ENCODE measurements at regions not wholly inside any gene's neighbourhood (a gene's known extent, or its start where the extent isn't known, plus 50 kb on each side); places are given as distances from the start of the nearest gene placed in this dataset.

- DNase-seq = no peak
Observed at GRCh38 chr21:40990366-40990765, 143.4 kb upstream of the DSCAM start.

- DNase-seq = no peak
Observed at GRCh38 chr21:40997831-40998230, 150.9 kb upstream of the DSCAM start.

- no peak for DNase-seq
Observed at GRCh38 chr21:41000838-41001237, 153.9 kb upstream of the DSCAM start.

DNA sequence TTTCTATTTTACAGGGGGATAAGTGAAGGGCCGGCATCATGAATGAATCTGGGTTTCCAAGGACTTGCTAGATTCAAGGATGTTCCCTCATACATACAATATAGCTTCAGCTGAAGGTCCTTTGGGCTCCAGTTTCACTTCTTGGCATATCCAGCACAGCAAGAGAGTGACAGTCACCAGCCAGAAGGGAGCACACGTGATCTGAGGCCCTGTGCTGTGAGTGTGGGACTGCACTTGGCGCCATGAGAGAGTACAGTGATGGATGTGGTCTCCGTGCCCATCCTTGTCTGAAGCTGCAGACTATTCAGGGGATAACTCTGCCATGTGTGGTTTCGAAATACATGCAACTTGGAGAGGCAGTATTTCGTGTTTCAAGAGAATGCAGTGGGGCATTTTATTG, 159.7 kb upstream of the DSCAM start:
- DNase-seq = no peak

DNA sequence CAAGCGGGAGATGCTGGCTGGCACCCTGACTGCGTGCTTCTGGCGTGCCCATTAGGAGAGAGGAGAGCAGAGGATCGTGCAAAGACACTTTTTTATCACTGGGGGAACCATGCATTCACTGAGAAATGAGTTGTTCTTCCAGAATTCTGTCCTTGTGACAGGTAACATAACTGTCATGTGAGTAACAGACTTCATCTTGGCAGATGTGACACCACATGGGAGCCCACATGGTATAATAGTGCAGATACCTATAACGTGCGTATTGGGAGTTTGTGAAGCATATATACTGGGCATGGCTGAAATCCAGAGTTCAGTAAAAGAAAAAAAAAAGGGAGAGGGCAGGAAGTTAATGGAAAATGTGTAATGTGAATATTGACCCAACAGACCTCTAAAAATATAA, 159.6 kb upstream of the BACE2 start:
- DNase-seq = no peak

DNA sequence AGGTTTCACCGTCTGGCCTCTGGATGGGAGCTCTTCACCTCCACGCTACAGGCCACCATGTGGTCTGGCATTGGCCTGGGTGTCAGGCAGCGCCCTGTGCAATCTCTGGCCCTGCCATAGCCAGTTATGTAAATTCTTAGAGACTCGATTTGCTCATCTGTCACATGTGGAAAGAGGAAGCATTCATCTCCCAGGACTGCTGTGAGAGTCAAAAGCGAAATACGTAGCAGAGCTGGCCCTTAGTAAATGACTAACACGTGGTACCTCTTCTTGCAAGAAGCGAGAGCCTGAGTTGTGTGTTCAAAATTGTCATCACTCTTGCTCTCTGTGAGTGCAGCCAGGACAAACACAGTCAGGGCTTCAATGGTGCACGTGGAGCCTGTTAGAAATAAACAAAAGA, 159.0 kb upstream of the BACE2 start:
- DNase-seq = no peak

DNA sequence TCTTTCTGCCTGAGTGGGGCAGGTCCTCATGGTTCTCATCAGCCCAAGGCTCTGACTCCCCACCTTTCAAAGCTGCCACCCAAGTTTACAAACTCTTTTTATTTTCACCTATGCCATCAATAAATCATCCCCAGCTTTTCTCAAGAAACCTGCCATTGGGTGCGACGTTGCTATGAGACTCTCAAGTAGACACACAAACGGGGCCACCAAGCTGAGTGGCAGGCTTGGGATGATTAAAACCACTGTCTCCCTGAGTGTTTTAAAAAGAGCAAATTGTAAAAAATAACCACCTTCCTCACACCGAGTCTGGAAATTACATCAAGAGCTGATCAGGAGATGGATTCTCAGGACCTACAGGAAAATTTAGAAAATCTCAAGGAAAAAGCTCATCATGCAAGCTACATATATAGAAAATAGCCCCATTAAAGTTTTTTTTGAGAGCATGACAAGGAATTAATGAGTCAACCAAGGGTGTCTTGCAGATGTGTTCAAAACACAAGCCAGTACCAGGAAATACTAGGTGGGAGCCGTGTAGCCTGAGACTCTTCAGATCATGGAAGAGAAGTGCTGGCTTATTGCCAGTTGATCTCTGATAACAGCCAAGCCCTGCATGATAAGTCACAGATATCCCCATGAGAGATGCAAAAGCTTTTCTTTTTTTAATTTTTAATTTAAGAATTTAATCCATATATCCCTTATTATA, 158.4 kb upstream of the BACE2 start:
- no peak for DNase-seq

DNA sequence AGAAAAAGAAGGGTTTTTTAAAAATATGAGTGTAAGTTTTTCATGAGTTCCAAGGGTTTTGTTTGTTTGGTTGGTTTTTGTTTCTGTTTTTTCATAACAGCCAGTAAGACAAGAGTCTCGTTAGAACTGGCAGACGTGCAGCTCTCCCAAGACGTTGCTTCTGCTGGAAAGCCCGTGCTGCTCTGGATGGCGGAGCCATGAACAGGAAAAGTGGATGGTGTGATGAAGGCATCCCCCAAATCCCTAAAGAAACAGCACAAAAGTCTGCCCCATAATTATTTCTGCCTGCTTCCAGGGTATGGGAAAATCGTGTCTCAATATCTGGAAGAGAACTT, 157.9 kb upstream of the BACE2 start:
- no peak for DNase-seq

DNA sequence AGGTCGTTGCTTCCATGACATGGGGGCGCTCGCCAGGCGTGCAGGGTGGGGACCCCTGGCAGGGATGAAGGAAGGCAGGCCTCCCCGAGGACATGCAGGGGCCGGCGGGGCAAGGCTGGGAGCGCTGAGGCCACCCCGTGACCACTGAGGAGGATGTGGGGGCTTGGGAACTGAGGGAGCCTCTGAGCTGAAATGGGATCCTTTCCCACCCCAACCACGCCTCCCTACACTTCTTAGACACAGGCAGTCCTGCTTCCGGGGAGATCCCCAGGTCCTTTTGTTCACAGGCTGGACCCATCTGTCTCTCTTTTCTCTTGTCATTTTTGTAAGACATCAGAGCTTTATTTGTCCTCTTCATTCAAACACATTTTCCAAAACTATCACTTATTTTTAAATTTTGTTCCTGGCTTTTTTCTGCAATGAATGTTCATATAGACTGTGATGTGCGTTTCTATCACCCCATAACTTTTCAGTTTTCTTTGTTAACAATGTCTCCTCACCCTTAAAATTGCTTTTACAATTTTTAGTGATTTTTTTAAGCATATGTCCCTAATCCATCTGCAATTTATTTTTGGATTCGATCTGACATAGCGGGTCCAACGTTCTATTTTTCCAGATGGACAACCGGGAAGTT, 156.7 kb upstream of the BACE2 start:
- DNase-seq = no peak

- no peak for DNase-seq
Observed at GRCh38 chr21:41011951-41012366, 156.0 kb upstream of the BACE2 start.

GRCh38 chr21:41012425-41012824, 155.5 kb upstream of the BACE2 start:
- no peak for DNase-seq

DNA sequence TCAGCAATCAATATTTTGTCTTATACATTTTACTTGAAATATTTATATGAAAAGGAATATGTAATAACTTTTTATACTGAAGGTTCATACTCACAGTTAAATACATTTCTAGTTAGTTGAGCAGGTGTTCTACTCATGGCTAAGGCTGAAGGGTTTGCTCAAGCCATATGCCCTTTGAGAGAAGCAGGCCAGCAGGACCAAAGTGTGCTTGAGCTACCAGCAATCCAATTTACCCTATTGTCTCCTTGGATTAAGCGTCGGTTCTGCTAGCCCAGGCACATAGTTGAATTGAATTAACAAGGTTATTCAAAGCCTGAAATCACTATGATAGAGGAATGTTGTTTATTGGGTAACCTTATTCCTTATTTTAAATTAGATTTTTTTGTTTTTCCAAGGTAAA, 151.5 kb upstream of the BACE2 start:
- DNase-seq = no peak

DNA sequence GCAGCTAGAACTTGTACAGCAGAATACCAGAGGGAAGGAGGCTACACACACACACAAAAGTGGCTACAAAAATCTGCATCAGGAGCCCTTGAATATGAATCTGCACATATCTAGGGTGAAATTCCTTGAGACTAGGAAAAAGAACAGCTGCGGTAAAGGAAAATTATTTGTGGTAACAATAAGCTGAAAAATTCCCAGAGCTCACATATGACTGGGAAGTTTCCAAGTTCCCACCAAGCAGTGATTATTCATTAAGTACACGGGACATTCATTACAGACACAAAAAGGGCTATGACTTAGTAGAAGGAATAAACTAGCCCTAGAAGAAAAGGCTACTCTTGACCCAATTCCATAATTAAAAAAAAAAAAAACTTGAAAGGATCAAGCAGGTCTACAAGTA, 149.5 kb upstream of the BACE2 start:
- no peak for DNase-seq

- DNase-seq = no peak
Observed at GRCh38 chr21:41023936-41024335, 144.0 kb upstream of the BACE2 start.

DNA sequence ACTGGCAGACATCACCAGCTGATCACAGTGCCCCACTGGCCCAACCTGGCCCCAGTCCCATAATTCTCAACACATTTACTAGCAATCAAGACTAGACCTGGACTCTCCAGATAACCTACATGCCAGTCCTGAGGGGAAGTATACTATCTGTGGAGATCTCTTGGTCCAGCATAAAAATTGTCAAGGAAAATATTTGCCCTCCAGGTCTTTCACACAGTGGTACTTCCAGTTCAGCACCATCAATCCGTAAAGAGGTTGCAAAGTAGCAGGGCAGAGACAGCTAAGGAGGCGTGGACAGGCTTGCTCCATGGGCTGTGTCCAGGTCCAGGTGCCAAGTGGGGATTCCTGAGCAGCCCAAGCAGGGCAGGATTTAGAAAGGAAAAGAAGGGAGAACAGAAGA, 143.6 kb upstream of the BACE2 start:
- DNase-seq = no peak

DNA sequence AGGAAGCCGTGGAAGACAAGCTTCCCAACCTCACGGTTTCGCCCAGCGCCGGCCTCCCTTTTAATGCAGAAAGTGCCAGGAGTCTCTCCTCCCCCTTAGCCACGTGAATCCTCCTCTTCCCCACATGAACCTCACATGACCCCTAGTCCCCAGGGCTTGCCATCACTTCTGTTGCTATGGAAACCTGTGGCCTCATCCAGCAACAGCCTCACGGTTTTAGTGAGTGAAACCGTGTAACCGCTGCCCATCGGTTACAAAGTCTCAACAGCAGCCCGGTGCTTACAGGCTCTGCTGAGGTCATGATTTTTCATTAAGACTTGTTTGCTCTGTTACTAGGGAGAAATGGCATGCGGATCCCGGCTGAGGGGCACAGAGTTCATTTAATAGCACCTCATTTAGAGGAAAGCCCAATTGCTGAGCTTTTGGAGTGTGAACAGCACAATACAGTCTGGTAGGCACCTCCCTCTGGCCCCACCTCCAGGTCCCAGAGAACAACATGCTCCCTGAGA, 143.2 kb upstream of the BACE2 start:
- no peak for DNase-seq

- no peak for DNase-seq
Observed at GRCh38 chr21:41029571-41029970, 138.4 kb upstream of the BACE2 start.

DNA sequence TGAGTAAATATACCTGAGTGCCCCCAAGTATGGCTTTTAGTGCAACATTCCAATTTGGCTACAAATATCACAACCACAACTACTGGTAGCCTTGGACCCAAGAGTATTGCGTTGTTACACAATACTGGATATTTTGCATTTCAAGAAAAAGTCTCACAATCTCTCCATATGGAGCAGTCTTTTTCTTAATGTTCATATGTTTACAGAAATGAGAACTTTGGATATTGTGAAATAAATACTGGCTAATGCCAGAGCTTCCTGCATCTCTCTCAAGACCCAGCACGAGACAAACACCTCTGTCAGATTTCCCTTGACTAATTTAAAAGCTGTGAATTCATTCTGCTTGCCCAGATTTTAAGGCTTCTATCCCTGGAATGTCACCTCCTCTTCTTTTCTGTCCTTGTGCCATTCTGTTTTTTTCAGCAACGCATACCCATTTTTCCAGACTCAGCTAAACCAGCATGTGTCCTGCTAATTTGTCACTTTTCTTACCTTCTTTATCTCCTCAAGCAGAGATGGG, 136.2 kb upstream of the BACE2 start:
- DNase-seq = no peak

- no peak for DNase-seq
Observed at GRCh38 chr21:41032541-41032940, 135.4 kb upstream of the BACE2 start.

DNA sequence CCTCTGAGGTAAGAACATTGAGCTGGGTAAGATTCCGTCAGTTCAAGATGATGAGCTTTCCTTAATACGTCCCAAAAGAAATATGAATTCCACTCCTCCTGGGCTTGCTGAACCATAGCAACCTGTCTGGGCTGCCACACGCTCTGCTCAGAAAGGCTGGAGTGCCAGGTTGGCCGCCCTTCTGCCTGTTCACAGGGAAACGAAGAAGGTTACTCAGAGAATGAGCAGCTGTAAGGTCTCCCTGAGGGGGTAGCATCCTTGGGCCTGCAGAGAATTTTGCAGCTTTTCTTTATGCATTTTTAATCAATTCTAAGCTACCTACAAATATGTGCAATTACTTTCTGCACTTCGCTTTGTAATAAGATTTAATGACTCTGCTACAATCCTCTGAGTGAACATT, 130.7 kb upstream of the BACE2 start:
- DNase-seq = no peak

GRCh38 chr21:41037936-41038335, 130.0 kb upstream of the BACE2 start:
- no peak for DNase-seq

GRCh38 chr21:41043014-41043413, 124.9 kb upstream of the BACE2 start:
- DNase-seq = peak; percentile 3

DNA sequence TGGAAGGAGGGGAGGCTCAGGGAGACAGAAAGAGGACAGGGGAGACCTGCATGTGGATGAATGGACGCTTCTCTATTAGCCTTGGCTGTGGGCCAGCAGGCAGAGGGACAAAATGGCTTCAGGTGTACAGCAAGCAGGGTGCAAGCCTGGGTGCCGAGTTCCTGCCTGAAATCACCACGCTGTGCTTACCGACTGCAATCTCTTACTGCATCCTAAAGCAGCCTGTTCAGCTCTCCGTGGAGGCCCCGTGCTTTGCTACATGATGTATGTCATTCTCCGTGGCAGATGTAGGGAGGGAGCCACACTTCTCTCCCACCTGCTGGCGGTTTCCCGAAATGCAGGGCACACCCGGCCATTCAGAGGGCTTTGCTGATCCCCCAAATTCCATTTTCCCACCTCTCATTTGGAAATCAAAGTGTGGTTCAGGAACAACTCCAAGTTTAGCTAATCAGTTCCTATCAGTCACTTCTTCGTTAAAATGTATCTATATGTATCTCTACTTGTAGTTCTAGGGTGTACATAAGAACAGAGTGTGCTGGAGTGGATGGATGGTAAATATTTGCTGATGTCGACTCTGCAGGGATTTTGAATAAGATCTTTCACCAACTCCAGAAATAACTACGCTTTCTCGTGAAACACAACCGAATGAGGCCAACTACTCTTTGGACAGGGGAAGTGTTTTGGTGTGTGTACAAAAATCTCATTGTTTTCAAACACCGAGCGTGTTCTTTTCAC, 122.3 kb upstream of the BACE2 start:
- no peak for DNase-seq

- no peak for DNase-seq
Observed at GRCh38 chr21:41048145-41048544, 119.8 kb upstream of the BACE2 start.

All from OCI-M1 (cell line).